SKM-1 treated with dmso at 0.1 percent for 144 hours (cell line): ENCODE measurements at regions not wholly inside any gene's neighbourhood (a gene's known extent, or its start where the extent isn't known, plus 50 kb on each side); places are given as distances from the start of the nearest gene placed in this dataset.
"Not testable (repeated sequence)": the region's sequence is repeated elsewhere in the genome, so short reads cannot be mapped to it uniquely, and the experiment has no call there.

Experiments
- DNase-seq: peaks from one replicate; lab custom pipeline; 2025; ENCODE audit not compliant: unreplicated experiment; lab: John Stamatoyannopoulos, UW

DNA sequence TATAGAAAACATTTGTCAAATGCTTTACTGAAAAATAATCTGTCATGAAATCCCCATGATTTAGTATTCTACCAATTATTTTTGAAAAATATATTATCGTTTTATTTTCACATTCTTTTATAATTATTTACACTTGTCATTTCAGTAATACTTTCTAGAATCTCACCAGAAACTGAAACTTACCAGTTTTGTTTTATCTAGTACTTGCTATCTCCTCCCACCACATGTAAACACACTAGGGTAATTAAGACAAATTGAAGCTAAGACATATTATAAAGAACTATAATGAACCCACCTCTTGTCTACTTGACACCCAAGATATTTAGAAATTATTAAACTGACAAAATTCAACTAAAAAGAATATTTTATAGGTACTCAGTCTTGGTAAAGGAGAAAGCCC lies 51.5 kb upstream of the GRM3 start:
- no peak for DNase-seq

DNA sequence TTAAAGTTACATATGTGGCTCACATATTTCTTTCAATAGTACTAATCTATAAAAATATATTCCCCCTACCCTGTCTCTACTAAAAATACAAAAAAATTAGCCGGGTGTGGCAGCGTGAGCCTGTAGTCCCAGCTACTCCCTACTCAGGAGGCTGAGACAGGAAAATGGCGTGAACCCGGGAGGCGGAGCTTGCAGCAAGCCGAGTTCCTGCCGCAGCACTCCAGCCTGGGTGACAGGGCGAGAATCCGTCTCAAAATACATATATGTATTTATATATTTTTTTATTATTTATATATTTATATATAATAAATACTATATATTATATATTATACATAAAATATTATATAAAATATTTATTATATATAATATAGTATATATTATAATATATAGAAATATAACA lies 69.7 kb upstream of the GRM3 start:
- no peak for DNase-seq

GRCh38 chr7:86558680-86559501 lies 84.8 kb upstream of the GRM3 start:
- no peak for DNase-seq

GRCh38 chr7:86534641-86535040 lies 109.1 kb upstream of the GRM3 start:
- no peak for DNase-seq

GRCh38 chr7:86504229-86504628 lies 139.5 kb upstream of the GRM3 start:
- no peak for DNase-seq

DNA sequence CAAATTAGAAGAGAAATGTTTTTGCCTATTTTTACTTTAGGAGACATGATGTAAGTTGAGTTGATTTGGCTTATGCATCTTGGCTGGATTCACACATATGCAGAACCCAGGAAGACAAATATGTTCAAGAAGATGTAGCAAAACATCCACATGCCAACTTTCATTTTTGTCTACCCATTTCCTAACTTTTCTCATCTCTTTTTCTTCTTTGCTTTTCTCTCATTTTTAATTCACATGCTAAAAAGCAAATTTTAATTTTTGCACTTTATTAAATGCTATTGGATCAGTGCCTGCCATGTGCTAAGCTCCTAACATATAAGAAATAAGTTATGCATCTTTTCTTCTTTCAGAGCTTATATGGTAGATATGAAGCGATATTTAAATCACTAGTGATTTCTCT lies 143.7 kb upstream of the GRM3 start:
- DNase-seq, result no peak

DNA sequence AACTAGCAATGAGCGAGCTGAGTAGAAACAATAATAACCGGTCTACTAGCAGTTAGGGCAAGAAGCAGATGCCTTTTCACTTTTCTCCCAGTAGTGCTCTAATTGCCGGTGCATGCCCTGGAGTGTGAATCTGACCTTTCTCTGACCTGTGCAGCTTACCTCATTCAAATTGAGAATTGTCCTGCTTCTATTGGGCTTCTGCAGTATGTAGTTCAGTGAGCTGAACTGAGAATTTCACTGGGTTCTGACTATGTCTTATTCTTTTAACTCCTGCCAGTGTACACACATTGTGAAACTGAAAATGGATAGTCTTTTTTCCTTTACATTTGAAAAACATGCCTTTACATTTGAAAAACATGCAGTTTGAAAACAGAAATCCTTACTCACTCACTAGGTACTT lies 157.9 kb upstream of the GRM3 start:
- DNase-seq, result no peak

- no peak for DNase-seq
Observed at GRCh38 chr7:86479144-86479543, 164.6 kb upstream of the GRM3 start.

GRCh38 chr7:86477343-86477935 lies 166.3 kb upstream of the GRM3 start:
- no peak for DNase-seq

- no peak for DNase-seq
Observed at GRCh38 chr7:86470763-86471162, 172.9 kb upstream of the GRM3 start.

DNA sequence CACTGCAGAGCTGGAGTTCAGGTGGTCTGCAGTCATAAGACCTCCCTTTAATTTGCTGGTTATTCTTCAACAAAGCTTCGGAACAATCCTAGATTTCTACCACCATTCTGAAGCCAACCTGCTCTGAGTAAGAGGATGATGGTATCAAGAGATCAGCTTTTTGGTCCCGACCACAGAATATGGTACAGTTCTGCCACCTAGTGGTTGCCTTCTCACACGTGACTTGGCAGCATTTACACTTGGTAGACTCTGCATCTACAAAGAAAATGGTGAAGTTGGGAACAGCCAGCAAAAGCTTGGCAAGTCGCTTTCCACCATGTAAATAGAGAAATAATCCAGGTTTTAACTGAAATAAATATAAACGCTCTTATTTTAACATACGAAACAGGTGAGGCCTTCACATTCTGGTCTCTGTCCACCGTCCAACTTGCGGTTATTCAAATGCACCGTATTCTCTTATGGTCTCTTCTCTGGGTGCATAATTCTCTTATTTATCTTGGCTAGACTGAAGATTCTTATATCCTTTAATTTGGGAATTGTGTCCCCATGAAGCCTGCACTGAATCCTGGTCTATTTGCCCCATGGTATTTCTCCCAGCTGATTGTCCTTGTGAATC lies 173.9 kb upstream of the GRM3 start:
- peak; percentile 66 for DNase-seq

GRCh38 chr7:86454753-86455152 lies 189.0 kb upstream of the GRM3 start:
- DNase-seq, result peak; percentile 47

DNA sequence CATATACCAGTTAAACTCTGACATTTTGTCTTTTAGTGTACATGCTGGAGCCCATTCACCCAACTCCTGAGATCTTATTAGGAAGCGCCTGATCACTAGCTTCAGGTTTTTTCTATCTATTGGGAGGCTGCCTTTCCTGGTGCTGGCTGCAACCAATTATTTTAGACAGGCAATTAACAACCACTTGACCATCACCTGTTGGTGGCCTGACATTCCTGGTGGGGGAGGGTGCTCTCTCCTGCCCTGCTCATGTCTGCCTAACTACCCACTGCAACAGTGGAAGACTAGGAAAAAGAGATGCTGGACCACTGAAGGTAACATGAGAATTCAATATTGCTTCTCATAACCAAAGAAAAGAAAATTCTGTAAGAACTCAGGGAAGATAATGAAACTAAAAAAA lies 190.3 kb upstream of the GRM3 start:
- no peak for DNase-seq

- DNase-seq, result no peak
Observed at GRCh38 chr7:86448856-86449255, 194.9 kb upstream of the GRM3 start.

DNA sequence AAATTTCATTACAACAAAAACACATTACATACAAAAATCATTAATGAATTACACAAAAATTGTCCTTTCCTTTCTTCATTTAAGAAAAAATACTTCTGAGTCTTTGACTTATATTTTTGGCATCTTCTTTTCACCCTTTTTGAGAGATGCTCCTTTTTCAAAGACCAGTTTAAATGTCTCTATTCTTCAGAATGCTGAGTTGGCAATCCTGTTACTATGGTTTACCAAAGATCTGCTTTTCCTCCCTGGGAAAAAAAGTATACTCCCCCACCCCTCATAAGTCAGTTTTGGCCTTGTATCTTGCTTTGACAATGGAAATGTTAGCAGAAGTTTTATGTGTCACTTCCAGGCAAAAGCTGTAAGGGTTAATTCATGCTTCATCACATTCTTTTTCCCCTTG lies 198.4 kb upstream of the GRM3 start:
- no peak for DNase-seq

GRCh38 chr7:86444245-86444644 lies 199.5 kb upstream of the GRM3 start:
- no peak for DNase-seq

DNA sequence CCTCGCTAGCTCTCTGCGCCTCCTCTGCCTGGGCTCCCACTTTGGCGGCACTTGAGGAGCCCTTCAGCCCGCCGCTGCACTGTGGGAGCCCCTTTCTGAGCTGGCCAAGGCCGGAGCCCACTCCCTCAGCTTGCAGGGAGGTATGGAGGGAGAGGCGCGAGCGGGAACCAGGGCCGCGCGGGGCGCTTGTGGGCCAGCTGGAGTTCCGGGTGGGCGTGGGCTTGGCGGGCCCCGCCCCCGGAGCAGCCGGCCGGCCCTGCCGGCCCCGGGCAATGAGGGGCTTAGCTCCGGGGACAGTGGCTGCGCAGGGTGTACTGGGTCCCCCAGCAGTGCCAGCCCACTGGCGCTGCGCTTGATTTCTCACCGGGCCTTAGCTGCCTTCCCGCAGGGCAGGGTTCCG lies 203.3 kb upstream of the GRM3 start:
- not testable (repeated sequence) for DNase-seq

GRCh38 chr7:86437951-86438450 lies 205.7 kb upstream of the GRM3 start:
- DNase-seq, result no peak

DNA sequence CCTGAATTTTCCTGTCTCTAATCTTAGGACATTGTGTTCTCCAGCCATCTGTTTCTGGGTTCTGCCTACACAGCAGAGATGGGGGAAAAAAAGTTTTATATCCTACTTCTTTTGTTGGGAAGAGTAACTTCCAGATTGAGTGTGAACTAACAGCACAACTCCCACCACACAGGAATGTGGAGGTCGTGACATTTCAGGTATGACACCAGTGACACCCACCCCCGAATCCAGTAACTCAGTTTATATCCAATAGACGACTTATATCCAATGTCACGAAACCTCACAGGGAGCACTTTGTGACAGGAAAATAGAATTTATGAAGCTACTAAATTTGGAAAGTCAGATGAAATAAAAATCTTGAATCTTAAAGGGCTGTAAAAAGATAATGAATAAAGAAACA lies 211.9 kb upstream of the GRM3 start:
- no peak for DNase-seq

DNA sequence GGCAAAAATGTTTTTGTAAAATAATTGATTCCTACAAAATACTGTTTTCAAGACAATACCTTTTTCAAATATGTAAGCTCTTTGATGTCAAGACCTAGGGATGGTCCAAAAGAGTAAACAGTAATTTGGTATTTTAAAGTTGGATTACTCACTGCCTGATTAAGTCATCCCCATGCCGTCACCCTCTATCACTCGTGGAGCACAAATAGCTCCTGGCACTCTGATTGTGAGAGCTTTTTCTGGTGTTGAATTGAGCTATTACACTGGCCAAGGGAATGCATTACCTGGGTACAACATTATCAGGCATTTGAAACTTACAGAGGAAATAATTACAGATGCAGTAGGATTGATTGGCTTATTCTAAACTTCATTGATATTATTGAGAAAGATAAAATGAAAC lies 231.9 kb upstream of the GRM3 start:
- no peak for DNase-seq

- no peak for DNase-seq
Observed at GRCh38 chr7:86407291-86407690, 236.4 kb upstream of the GRM3 start.

GRCh38 chr7:86391813-86392212 lies 251.9 kb upstream of the GRM3 start:
- DNase-seq, result no peak
